ENCODE measurements at regions not wholly inside any gene's neighbourhood (a gene's known extent, or its start where the extent isn't known, plus 50 kb on each side); places are given as distances from the start of the nearest gene placed in this dataset.

GRCh38 chr3:6229778-6230410 is 631.0 kb upstream of the GRM7 start:
- Histone ChIP-seq H3F3A (ENCODE audit: insufficient read depth, low read length, poor library complexity, severe bottlenecking) (no peaks in the 10 kb centered on the region), H3K79me2 (replicated peaks; ENCODE audit: insufficient read depth, low read length) (no peaks in the 10 kb centered on the region), H3K27ac (ENCODE audit: low read length) (no peak overlapping the region), H3K36me3 (ENCODE audit: insufficient read depth, low read length) (no peaks in the 10 kb centered on the region), H4K20me1 (ENCODE audit: insufficient read depth) (no peaks in the 10 kb centered on the region), H3K9me3 (ENCODE audit: low read length) (no peaks in the 10 kb centered on the region), H3K4me3 (ENCODE audit: low read length) (no peak overlapping the region), H3K9ac (ENCODE audit: low read length) (no peak overlapping the region), H3K9me2 (ENCODE audit: insufficient read depth, low read length) (no peaks in the 10 kb centered on the region), H3K4me2 (ENCODE audit: low read length) (no peak overlapping the region), H2AFZ (ENCODE audit: low read depth, low read length) (no peak overlapping the region), H3K27me3 (ENCODE audit: insufficient read depth, low read depth, low read length) (no peaks in the 10 kb centered on the region)
- TF ChIP-seq TAF1 (IDR thresholded peaks at IDR 0.05; ENCODE audit: low read depth) (no peak), RAD21 (conservative IDR thresholded peaks at IDR 0.05) (no peak), MXI1 (conservative IDR thresholded peaks at IDR 0.05; ENCODE audit: poor library complexity, severe bottlenecking) (no peak), POLR2AphosphoS5 (IDR thresholded peaks at IDR 0.05) (no peak), SMC3 (conservative IDR thresholded peaks at IDR 0.05; ENCODE audit: poor library complexity) (no peak), EP300 (conservative IDR thresholded peaks at IDR 0.05; ENCODE audit: poor library complexity, severe bottlenecking) (no peak), EZH2 (IDR thresholded peaks at IDR 0.05; ENCODE audit: borderline replicate concordance, insufficient read depth, low read length, poor library complexity, severe bottlenecking) (no peak)
- TF ChIP-seq, protein P1, sequence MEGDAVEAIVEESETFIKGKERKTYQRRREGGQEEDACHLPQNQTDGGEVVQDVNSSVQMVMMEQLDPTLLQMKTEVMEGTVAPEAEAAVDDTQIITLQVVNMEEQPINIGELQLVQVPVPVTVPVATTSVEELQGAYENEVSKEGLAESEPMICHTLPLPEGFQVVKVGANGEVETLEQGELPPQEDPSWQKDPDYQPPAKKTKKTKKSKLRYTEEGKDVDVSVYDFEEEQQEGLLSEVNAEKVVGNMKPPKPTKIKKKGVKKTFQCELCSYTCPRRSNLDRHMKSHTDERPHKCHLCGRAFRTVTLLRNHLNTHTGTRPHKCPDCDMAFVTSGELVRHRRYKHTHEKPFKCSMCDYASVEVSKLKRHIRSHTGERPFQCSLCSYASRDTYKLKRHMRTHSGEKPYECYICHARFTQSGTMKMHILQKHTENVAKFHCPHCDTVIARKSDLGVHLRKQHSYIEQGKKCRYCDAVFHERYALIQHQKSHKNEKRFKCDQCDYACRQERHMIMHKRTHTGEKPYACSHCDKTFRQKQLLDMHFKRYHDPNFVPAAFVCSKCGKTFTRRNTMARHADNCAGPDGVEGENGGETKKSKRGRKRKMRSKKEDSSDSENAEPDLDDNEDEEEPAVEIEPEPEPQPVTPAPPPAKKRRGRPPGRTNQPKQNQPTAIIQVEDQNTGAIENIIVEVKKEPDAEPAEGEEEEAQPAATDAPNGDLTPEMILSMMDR (IDR thresholded peaks at IDR 0.05; ENCODE audit: poor library complexity, severe bottlenecking) = no peak
- TF ChIP-seq, protein P2, sequence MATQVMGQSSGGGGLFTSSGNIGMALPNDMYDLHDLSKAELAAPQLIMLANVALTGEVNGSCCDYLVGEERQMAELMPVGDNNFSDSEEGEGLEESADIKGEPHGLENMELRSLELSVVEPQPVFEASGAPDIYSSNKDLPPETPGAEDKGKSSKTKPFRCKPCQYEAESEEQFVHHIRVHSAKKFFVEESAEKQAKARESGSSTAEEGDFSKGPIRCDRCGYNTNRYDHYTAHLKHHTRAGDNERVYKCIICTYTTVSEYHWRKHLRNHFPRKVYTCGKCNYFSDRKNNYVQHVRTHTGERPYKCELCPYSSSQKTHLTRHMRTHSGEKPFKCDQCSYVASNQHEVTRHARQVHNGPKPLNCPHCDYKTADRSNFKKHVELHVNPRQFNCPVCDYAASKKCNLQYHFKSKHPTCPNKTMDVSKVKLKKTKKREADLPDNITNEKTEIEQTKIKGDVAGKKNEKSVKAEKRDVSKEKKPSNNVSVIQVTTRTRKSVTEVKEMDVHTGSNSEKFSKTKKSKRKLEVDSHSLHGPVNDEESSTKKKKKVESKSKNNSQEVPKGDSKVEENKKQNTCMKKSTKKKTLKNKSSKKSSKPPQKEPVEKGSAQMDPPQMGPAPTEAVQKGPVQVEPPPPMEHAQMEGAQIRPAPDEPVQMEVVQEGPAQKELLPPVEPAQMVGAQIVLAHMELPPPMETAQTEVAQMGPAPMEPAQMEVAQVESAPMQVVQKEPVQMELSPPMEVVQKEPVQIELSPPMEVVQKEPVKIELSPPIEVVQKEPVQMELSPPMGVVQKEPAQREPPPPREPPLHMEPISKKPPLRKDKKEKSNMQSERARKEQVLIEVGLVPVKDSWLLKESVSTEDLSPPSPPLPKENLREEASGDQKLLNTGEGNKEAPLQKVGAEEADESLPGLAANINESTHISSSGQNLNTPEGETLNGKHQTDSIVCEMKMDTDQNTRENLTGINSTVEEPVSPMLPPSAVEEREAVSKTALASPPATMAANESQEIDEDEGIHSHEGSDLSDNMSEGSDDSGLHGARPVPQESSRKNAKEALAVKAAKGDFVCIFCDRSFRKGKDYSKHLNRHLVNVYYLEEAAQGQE (IDR thresholded peaks at IDR 0.05; ENCODE audit: borderline replicate concordance) = no peak

- no peaks in the 10 kb centered on the region for H4K20me1 ChIP-seq (ENCODE audit: insufficient read depth)
- H3F3A ChIP-seq (ENCODE audit: insufficient read depth, low read length, poor library complexity, severe bottlenecking) = no peaks in the 10 kb centered on the region
- H3K9me3 ChIP-seq (ENCODE audit: low read length) = no peaks in the 10 kb centered on the region
- H2AFZ ChIP-seq (ENCODE audit: low read depth, low read length) = no peak overlapping the region
- no peak overlapping the region for H3K4me3 ChIP-seq (ENCODE audit: low read length)
- no peak overlapping the region for H3K4me2 ChIP-seq (ENCODE audit: low read length)
- no peak overlapping the region for H3K9ac ChIP-seq (ENCODE audit: low read length)
- no peaks in the 10 kb centered on the region for H3K79me2 ChIP-seq (replicated peaks; ENCODE audit: insufficient read depth, low read length)
- H3K36me3 ChIP-seq (ENCODE audit: insufficient read depth, low read length) = no peaks in the 10 kb centered on the region
- H3K27ac ChIP-seq (ENCODE audit: low read length) = no peak overlapping the region
- H3K9me2 ChIP-seq (ENCODE audit: insufficient read depth, low read length) = no peaks in the 10 kb centered on the region
- TF ChIP-seq, protein P1 (IDR thresholded peaks at IDR 0.05; ENCODE audit: poor library complexity, severe bottlenecking) = no peak
- TF ChIP-seq TAF1 (IDR thresholded peaks at IDR 0.05; ENCODE audit: low read depth) (no peak), RAD21 (conservative IDR thresholded peaks at IDR 0.05) (no peak)
- TF ChIP-seq, protein P2 (IDR thresholded peaks at IDR 0.05; ENCODE audit: borderline replicate concordance) = no peak
- no peaks in the 10 kb centered on the region for H3K27me3 ChIP-seq (ENCODE audit: insufficient read depth, low read depth, low read length)
Measured at GRCh38 chr3:6242104-6242503, 618.8 kb upstream of the GRM7 start.
